GM19238 (cell line): ENCODE measurements at regions not wholly inside any gene's neighbourhood (a gene's known extent, or its start where the extent isn't known, plus 50 kb on each side); places are given as distances from the start of the nearest gene placed in this dataset.
"Not testable (repeated sequence)": the region's sequence is repeated elsewhere in the genome, so short reads cannot be mapped to it uniquely, and the experiment has no call there.

ENCODE experiments used
- DNase-seq: peaks from one replicate; pipeline ENCODE4 v3.0.0; 2011; ENCODE audit warnings: low spot score; ENCODE audit not compliant: insufficient read length

GRCh38 chr1:182331387-182331786 lies 60.2 kb downstream of the GLUL start:
- no peak for DNase-seq

DNA sequence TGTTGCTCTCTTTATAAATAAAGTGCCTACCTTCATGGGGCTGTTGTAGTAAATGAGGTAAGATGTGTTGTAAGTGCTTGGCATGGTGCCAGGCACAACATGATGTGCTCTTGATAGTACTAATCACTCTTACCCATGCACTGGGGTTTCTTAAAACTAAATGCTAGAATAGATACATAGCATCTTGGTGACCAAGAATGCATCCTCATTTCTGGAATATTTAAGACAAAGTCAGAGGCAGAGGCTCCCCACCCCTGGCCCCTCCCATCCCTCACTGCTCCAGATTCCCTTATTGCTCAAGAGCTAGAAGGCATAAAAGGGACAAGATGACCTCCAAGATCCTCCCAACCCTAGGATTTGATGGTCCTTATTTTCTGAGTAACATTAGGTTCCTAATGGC lies 61.3 kb downstream of the GLUL start:
- no peak for DNase-seq

DNA sequence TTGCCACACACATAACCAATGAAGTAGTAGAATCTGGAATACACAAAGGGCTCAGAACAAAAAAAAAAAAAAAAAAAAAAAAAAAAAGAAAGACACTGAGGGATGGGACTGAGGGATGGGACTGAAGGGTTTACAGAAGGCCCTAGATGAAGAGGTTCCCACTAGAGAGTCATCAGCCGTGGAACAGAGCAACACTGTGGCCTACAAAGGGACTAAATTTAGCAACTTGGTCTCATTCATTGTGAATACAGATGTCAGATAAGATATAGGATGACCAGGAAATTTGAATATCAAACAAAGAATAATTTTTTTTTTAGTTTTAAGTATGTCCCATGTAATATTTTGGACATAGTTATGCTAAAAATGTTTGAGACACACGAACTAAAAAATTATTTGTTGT lies 62.1 kb downstream of the GLUL start:
- no peak for DNase-seq

DNA sequence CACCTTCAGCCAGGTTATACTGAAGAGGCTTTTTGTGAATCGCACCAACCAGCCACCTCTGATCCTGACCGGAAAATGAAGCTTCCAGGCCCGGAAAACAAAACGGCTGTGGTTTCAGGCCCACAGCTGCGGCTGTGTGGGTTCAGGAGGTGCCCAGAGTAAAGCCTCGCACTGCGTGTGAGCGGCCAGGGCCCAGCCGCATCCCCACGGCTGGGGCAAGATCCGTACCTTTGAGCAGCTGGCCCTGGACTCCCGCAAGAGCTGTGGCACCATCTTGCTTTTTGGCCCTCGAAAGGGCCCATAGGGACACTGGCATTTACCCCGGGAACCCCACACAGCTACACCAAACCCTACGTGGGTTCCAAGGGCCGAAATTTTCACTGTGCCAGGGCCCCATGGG lies 63.0 kb downstream of the GLUL start:
- no peak for DNase-seq

- no peak for DNase-seq
Measured at GRCh38 chr1:182325339-182325738, 66.3 kb downstream of the GLUL start.

GRCh38 chr1:182321532-182321931 lies 70.1 kb downstream of the GLUL start:
- DNase-seq, result not testable (repeated sequence)

DNA sequence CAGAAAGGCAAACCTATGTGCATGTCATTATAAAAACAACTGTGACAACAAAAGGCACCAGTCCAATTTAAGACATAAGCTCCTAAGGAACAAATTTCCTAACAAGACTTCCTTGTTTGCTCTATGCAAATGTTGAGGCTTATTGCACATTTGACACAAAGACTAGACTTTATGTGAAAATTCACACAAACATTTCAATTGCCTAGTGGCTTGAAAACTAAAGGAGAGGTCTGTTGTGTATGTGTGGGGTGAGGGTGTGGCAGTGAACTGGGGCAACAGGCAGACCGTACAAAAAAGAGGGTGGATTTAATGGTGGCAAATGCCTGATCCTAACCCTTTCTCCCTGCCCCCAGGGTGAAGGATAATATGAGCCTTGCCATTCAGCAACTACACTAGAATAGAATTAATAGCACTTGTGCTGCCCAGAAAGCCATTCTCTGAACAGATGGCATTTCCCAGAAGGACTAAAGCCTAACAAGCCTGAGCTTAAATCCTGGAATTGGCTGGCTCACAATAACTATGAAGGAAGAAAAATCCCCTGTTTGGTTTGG lies 73.9 kb downstream of the GLUL start:
- no peak for DNase-seq

DNA sequence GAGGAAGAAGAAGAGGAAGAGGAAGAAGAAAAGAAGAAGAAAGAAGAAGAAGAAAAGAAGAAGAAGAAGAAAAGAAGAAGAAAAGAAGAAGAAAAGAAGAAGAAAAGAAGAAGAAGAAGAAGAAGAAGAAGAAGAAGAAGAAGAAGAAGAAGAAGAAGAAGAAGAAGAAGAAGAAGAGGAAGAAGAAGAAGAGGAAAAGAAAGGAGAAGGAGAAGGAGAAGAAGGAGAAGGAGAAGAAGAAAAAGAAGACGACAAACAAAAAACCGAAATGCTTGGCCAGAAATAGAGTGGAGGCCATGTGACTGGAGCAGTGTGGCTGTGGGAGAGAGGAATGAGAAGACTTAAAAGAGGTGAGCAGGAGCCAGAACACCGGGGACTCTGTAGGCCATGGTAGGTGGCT lies 75.1 kb downstream of the GLUL start:
- DNase-seq, result not testable (repeated sequence)

DNA sequence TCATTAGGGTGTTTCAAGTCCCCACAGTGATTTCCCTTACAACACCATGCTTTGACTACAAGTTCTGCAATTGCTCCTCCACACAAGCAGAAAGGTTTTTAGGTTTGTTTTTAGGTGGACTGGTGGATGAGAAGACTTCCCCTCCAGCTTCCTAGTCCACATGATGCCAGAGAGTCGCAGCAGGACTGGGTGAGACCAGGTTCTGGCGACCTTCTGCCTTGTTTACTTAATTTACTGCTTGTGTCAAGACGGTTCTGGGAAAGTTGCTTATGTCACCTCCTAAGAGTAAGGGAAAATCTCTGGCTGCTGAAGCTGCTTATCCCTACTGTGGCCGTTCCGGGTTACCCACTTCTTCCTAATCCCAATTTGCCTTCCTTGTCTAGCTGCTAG lies 76.4 kb downstream of the GLUL start:
- no peak for DNase-seq

GRCh38 chr1:182309631-182310351 lies 81.8 kb downstream of the GLUL start:
- DNase-seq, result no peak

- DNase-seq, result no peak
Measured at GRCh38 chr1:182308826-182309225, 82.8 kb downstream of the GLUL start.

DNA sequence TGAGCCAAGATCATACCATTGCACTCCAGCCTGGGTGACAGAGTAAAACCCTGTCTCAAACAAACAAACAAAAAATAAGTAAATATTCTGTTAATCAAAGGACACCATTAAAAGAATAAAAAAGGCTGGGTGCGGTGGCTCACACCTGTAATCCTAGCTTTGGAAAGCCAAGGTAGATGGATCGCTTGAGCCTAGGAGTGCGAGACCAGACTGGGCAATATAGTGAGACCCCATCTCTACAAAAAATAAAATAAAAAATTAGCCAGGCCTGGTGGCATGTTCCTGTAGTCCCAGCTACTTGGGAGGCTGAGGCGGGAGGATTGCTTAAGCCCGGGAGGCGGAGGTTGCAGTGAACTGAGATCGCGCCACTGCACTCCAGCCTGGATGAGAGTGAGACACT lies 84.1 kb downstream of the GLUL start:
- DNase-seq, result not testable (repeated sequence)

DNA sequence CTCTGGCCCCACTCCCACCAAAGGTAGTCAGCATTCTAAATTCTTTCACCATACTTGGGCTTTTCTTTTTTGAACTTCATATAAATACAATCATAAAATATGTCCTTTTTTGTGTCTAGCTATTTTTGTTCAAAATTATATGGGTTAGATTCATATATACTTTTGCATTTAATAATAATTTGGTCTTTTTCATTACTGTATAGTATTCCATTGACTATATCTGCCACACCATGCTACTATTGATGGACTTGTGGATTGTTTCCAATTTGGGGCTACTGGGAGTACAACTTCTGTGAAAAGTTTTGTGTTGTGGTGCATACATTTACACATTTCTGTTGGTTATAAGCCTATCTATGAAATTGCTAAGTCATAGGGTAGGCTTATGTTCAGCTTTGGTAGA lies 85.7 kb downstream of the GLUL start:
- DNase-seq, result no peak

DNA sequence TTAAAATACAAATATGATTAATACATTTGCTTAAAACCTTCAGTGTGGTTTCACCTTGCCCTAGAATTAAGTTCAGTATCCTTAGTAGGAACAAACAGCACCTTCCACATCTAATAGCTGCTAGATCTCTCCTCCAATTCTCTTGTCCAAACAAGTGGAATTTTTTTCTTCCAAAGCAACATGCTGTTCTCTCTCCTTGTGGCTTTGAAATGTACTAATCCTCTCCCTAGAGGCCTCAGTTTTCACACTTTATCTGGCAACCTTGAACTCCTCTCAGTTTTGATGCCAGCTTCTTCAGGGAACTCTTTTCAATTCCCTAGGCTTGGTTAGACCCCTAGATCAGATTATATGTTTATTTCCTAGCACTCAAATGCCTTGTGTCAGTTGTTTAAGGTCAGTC lies 87.0 kb downstream of the GLUL start:
- DNase-seq, result no peak

DNA sequence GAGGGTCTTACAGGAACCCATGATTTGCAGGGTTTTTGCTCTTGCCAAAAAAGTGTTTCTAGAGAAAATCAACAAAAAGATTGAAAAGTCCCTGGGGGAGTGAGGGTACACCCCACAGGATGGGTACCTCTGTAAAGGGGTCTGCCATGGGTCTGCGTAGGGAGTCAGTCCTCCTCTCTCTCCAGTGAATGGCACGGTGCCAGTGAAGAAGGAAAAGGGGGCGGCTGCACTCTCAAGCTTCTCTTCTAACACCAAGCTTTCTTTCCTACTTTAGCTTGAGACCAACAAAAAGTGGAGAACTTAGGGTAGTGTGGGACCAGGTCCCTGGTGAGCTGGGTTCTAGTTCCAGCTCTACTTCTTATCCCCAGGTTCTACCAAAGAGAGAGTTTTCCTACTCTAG lies 87.4 kb downstream of the GLUL start:
- no peak for DNase-seq

GRCh38 chr1:182303778-182304177 lies 87.8 kb downstream of the GLUL start:
- peak; percentile 13 for DNase-seq

GRCh38 chr1:182301467-182302198 lies 90.0 kb downstream of the GLUL start:
- no peak for DNase-seq

GRCh38 chr1:182301026-182301436 lies 90.6 kb downstream of the GLUL start:
- no peak for DNase-seq

GRCh38 chr1:182299728-182300616 lies 91.6 kb downstream of the GLUL start:
- no peak for DNase-seq

DNA sequence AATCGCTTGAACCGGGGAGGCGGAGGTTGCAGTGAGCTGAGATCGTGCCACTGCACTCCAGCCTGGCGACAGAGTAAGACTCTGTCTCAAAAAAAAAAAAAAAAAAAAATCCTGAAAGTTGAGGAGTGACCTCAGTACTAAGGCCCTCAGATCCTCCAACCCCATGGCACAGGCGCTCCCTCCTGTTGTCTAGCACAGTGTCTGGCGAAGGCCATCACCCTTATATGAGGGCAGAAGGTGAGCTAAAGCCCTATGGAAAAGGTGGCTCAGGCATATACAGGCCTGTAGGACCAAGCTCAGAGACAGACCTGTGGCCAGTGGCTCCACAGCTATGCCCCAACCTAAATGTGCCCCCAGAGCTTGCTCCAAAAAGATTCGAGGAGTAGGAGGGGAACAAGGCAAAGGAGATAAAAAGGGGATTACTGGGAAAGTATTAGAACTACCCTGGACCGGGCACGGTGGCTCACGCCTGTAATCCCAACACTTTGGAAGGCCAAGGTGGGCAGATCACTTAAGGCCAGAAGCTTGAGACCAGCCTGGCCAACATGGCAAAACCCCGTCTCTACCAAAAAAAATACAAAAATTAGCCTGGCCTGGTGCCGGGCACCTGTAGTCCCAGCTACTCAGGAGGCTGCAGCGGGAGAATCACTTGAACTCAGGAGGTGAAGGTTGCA lies 92.4 kb downstream of the GLUL start:
- not testable (repeated sequence) for DNase-seq

GRCh38 chr1:182297335-182297734 lies 94.3 kb downstream of the GLUL start:
- no peak for DNase-seq
